ENCODE measurements at regions not wholly inside any gene's neighbourhood (a gene's known extent, or its start where the extent isn't known, plus 50 kb on each side); places are given as distances from the start of the nearest gene placed in this dataset.

DNA sequence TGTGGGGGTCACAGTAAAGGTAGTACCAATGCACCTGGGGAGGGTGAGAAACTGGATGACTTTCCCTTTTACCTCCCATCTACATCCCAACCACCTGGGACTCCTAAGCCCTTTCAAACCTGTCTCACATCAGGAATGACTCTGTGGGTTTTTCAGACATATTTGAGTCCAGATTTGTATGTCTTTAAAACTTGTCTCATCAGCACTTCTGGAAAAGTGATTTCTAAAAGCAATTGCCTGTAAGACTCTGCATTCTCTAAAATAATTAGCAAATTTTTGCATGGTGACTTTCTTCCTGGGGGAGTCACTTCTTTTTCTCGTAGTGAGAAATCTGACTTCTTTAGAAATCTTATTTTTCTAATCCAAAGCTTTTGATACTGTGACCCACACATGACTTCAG lies 1553.0 kb upstream of the PIK3C3 start:
- DNase-seq, result no peak

DNA sequence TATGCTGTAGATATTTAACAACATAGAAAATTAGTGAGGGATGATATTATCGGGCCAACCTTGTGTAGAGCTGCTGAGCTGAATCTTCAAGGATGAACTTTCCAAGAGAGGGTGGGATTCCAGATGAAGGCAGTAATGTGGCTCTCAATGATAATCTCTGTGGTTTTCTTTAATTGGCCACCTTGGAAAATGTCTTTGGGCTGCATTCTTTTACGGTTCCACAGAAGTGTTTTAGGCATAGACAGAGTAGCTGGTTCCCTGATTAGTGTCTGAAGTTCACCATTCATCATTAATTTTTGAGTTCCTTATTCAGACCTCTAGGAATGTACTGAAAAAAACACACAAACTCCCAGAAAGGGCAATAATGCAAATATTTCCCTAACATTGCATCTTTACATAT lies 1566.9 kb upstream of the PIK3C3 start:
- DNase-seq, result no peak

GRCh38 chr18:40387130-40387787 lies 1567.8 kb upstream of the PIK3C3 start:
- no peak for DNase-seq

DNA sequence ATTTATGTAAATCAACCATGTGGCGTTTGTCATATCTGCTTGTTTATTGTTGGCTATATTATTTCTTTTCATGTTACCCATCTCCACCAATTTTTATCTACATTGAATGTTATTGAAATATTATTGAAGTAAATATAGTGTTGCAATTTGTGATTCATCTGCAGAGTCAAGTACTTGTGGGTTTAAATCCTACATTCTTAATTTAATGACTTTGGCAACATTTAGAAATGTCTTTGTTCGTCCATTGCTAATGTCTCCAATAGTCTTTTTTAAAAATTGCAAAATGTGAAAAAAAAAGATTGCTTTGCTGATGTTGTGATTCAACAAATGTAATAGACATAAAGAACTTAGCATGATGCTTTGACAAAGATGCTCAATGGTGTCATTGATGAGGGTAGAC lies 1572.8 kb upstream of the PIK3C3 start:
- no peak for DNase-seq

DNA sequence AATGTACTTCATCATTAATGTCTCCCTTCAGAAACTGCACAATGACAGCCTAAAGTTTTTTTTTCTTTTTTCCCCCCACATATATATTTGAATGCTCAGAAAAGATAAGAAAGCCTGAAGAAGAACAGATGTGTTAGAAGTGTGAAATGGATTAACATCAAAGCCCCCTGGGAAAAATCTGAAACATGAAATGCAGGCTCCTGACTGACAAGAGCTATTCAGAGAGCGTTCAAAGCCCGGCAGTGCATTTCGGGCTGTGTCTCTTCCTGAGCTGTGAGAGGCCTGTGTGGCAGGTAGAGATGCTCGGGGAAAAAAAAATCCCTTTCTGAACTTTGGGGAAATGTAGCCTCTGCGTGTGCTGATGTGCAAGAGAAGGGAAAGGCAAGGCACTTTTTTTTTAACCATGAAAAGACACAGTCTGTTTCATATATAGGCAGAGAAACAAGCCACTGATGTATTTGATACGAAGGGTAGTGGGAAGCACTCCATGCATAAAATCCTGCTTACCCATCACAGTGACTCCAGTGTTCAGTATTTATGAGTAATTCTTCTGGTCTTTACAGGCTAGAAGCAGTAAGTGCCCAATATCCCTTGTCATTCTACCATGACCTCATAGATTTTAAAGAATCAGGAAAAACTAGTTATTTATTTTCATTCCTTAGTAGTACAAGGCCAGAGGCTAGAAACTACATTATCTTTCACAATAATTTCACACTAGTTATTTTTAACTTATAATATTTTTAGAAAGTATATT lies 1574.2 kb upstream of the PIK3C3 start:
- DNase-seq, result no peak

DNA sequence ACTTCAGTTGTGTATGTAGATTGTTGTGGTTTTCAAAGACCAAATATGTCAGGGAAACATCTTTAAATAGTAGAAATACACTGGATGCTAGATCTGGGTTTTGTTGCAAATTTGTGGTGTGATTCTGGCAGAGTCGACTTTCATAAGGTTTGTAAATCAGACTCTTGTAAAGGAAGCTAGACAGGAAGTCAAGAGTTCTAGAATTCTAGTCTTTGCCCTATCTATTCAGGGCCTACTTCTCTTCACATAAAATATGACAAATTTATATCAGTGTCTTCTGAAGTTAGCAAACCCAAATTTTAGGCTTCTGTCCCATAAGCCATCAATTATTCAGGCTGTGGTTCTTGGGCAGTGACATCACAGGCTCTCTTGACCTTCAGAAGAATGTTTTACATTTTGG lies 1579.2 kb upstream of the PIK3C3 start:
- DNase-seq, result no peak

- DNase-seq, result no peak
Measured at GRCh38 chr18:40371673-40372072, 1583.4 kb upstream of the PIK3C3 start.

DNA sequence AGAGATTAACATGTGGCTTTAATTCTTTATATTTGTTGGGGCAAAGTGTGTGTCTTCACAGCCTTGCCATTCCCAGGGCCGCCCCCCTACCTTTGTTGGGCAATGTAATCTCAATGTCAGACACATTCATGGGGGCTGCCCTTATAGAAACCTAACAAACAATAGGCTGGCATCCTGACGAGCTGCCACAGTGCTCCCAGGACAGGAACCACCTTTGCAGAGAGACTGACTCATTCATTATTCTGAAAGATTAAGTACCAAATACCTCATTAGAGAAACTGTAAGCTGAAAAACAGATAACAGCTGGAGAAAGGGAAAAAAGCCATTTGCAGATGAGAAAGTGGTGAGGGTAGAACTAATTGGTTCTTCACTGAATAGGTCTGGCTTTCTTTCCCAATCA lies 1587.5 kb upstream of the PIK3C3 start:
- no peak for DNase-seq

- DNase-seq, result no peak
Measured at GRCh38 chr18:40366521-40366920, 1588.5 kb upstream of the PIK3C3 start.

- DNase-seq, result no peak
Measured at GRCh38 chr18:40365526-40365925, 1589.5 kb upstream of the PIK3C3 start.

GRCh38 chr18:40360558-40360957 lies 1594.5 kb upstream of the PIK3C3 start:
- no peak for DNase-seq

- DNase-seq, result no peak
Measured at GRCh38 chr18:40357536-40357935, 1597.5 kb upstream of the PIK3C3 start.

DNA sequence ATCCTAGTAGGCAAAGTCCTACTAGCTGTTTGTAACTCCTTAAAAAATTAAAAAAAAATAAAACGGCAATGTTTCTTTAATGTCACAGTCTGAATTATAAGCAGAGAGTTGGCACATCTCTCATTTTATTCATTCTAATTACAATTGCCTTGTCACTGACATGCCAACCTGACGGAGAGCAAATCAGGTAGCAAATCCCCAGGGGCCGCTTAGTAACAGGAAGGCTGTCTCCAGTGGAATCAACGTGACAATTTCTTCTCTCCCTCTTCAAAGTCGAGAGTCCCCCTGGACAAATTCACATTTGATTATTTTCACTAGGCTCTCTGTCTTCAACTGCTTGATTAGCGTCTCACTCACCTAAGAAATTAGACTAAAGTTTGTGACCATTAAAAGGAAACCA lies 1598.9 kb upstream of the PIK3C3 start:
- no peak for DNase-seq

GRCh38 chr18:40355726-40356125 lies 1599.3 kb upstream of the PIK3C3 start:
- DNase-seq, result no peak

GRCh38 chr18:40348196-40348595 lies 1606.8 kb upstream of the PIK3C3 start:
- DNase-seq, result no peak

DNA sequence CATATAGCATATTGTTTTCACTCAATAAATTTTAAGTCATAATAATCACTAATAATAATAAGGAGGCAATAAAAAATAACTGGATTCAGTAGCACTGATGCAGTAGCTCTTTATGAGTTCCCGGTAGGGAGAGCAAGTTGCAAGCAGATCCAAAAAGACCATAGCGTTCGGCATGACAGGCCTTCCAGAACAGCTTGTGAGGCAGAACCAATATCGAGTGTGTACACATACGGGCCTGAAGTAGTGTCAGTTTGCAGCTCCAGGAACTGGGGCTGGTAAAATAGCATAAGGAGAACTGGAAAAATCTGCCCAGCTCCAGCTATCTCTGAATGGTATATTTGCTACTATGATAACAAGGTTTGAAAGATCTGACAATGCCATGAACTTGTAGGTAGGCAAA lies 1607.8 kb upstream of the PIK3C3 start:
- no peak for DNase-seq

GRCh38 chr18:40346146-40346545 lies 1608.9 kb upstream of the PIK3C3 start:
- no peak for DNase-seq

GRCh38 chr18:40341701-40342100 lies 1613.3 kb upstream of the PIK3C3 start:
- no peak for DNase-seq

DNA sequence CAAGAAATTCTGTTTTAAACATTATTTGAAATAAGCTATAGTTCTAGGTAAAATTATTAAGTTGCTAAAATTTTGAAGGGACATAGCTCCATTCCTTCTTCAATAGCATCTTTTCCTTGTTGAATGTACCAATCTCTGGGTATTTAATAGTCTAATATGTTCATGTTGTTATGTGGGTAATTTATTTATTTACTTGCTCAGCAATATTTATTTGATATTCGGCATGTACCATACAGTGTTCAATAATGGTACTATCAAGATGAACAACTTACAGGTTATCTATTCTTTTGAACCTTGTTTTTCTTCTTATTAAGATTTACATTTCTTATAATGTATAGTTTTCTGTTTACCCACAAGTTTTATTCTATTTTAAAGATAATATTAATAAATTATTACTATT lies 1616.8 kb upstream of the PIK3C3 start:
- no peak for DNase-seq

DNA sequence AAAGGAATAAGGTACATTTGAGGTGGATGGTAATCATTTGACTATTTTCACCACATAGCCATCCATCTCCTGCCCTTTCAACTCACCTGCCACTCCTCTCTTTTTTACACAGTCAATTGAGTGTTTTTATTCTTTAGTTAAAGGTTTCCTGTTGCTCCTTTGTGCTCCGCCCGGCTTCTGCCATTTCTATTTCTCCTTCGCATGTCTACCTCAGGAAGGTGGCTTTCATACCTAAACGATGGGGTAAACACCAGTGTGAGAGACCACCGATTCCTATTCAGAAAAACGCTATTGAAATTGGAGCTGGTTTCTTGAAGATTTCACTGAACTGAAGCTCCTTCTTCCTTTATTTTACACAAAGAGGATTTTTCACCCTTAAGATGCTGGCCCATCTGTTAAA lies 1628.0 kb upstream of the PIK3C3 start:
- DNase-seq, result no peak

GRCh38 chr18:40325988-40326387 lies 1629.0 kb upstream of the PIK3C3 start:
- no peak for DNase-seq

DNA sequence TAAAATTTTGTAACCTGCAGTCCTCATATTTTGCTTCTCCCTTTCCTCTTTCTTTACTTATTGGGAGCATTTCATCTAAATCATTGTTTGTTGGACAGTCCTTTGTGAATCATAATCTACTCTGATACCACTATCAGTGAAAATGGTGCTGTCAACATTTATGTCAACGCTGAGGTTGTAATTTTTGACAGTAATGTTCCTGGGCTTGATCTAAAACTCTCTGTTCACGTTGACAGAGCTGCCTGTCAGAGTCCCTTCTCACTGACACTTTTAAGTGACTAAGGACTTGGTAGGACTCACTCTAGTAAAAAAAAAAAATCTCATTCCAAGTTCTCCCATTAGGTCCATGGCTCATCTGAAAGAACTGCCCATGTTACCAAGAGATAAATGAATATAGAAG lies 1640.8 kb upstream of the PIK3C3 start:
- DNase-seq, result no peak

DNA sequence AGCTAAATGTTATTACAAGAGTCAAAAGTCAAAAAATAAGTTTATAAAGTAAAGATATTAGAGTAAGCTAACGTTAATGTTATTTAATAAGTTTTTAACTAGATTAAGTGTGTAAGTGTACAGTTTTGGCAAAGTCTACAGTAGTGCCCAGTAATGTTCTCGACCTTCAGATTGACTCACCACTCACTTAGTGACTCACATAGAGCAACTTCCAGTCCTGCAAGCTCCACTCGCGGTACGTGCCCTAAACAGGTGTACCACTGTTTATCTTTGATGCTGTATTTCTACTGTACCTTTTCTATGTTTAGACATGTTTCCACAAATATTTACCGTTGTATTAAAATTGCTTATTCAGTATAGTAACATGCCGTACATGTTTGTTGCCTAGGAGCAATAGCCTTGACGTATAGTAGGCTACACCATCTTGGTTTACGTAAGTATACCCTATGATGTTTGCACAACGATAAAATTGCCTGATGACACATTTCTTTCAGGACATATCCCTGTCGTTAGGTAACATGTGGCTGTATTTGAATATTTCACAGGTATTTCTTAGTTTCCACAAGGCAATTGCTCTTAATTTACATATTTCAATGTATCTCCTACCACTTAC lies 1641.9 kb upstream of the PIK3C3 start:
- DNase-seq, result no peak

DNA sequence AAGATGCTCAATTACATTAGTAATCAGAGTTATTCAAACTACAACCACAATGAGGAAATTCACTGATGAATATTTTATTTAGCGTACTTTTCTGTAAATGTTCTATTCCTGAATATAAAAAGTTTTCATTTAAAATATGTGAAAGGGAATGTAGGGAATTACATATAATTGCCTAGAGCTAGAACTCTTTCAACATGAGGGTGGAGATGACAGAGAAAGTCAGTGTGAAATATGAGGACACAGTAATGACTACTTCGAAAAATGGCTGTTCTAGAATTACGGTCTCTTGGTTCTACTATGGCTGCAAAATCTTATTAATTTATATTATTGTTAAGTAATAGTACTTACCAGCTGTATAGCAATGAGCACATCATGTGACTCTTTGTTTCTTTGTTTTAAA lies 1647.4 kb upstream of the PIK3C3 start:
- no peak for DNase-seq

Measured in cerebellar nuclear complex (tissue), 1 donor.